Liver (tissue), 3 donors: ENCODE measurements at regions not wholly inside any gene's neighbourhood (a gene's known extent, or its start where the extent isn't known, plus 50 kb on each side); places are given as distances from the start of the nearest gene placed in this dataset.

ENCODE experiments used
- REST ChIP-seq: IDR thresholded peaks from 2 replicates; pipeline ENCODE4 v1.6.1; 2016; ENCODE audit warnings: antibody characterized with exemption, mild to moderate bottlenecking
- TAF1 ChIP-seq: conservative IDR thresholded peaks from 2 replicates; pipeline ENCODE4 v1.6.1; 2016; ENCODE audit warnings: antibody characterized with exemption, mild to moderate bottlenecking
- TF ChIP-seq, protein P1 (sequence below): fragments of 150-350 bp; IDR thresholded peaks from 2 replicates; pipeline ENCODE4 v1.5.1; 2017; ENCODE audit warnings: improper control_type of control experiment, low read depth, low read length; ENCODE audit not compliant: missing input control
- TF ChIP-seq, protein P2 (sequence below): IDR thresholded peaks from 2 replicates; pipeline ENCODE4 v1.6.1; 2016; ENCODE audit warnings: antibody characterized with exemption
- donor health status: healthy.
- donor health status: healthy.

- TF ChIP-seq, protein P1, sequence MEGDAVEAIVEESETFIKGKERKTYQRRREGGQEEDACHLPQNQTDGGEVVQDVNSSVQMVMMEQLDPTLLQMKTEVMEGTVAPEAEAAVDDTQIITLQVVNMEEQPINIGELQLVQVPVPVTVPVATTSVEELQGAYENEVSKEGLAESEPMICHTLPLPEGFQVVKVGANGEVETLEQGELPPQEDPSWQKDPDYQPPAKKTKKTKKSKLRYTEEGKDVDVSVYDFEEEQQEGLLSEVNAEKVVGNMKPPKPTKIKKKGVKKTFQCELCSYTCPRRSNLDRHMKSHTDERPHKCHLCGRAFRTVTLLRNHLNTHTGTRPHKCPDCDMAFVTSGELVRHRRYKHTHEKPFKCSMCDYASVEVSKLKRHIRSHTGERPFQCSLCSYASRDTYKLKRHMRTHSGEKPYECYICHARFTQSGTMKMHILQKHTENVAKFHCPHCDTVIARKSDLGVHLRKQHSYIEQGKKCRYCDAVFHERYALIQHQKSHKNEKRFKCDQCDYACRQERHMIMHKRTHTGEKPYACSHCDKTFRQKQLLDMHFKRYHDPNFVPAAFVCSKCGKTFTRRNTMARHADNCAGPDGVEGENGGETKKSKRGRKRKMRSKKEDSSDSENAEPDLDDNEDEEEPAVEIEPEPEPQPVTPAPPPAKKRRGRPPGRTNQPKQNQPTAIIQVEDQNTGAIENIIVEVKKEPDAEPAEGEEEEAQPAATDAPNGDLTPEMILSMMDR, result no peak
- TF ChIP-seq TAF1 (no peak), REST (no peak)
- TF ChIP-seq, protein P2, sequence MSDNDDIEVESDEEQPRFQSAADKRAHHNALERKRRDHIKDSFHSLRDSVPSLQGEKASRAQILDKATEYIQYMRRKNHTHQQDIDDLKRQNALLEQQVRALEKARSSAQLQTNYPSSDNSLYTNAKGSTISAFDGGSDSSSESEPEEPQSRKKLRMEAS, result no peak
These were observed 657.1 kb upstream of the CDH10 start for GRCh38 chr5:25301836-25302235.
